ENCODE measurements at regions not wholly inside any gene's neighbourhood (a gene's known extent, or its start where the extent isn't known, plus 50 kb on each side); places are given as distances from the start of the nearest gene placed in this dataset.
A peak's percentile ranks its signal among the peaks of the same experiment; 100 is the strongest.

DNA sequence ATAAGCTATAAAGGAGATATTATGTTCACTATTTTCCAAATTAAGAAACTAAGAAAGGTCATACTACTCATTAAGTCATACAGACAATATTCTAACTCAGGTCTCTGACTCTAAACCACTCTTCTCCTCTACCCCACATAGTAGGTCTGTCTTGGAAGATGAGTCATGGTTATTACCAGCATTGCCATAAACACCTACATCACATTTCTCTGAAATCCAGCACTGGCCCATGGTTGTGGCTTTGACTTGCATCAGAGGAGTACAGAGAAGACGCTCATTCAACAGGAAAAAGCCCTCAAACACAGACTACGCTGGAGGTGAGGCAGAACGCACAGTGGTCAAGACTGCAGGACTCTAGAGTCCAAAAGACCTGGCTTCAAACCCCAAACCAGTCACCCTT is 476.8 kb downstream of the COG6 start:
- peaks cover 43% of the 10 kb centered on the region for H3K4me1 Mint-ChIP-seq
- H3K27ac Mint-ChIP-seq = peak overlapping the region; percentile 78
- H3K9me3 Mint-ChIP-seq = peaks cover 23% of the 10 kb centered on the region
- H3K27me3 Mint-ChIP-seq = no peaks in the 10 kb centered on the region
- H3K4me3 Mint-ChIP-seq = no peak overlapping the region
- intact Hi-C loops (cut with micrococcal nuclease) = loop anchor here (1.0 kb wide), 2 partner anchors 30 to 57 kb away; no protein-coding TSS in a partner anchor
- DNase-seq = peak; percentile 85
- H3K36me3 Mint-ChIP-seq (ENCODE audit: low read depth) = peaks cover 24% of the 10 kb centered on the region

- Mint-ChIP-seq H3K4me1 (peaks cover 19% of the 10 kb centered on the region), H3K36me3 (ENCODE audit: low read depth) (peaks cover under 1% of the 10 kb centered on the region), H3K27ac (no peak overlapping the region), H3K27me3 (no peaks in the 10 kb centered on the region), H3K4me3 (no peak overlapping the region), H3K9me3 (peaks cover 19% of the 10 kb centered on the region)
- no peak for DNase-seq
- intact Hi-C loops (cut with micrococcal nuclease) = no loop called here
Observed at GRCh38 chr13:40136896-40137295, 481.4 kb downstream of the COG6 start.

DNA sequence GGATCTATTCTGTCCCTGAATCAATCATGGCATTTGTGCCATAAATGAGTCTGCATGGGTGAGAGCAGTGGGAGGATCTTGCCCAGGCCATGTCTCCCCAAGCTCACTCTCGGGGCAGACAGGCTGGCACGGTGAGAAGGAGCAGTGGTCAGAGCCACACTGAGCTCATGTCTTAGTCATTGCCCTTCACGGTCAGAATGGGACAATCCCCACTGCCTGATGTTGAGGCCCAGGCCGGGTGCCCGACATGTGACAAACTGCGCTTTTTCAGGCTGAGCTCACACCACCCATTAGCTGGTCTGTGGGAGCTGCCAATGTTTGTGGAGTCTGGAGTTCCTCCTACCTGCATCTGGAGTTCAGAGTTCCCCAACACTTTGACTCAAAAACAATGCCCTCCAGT is 481.9 kb downstream of the COG6 start:
- intact Hi-C loops (cut with micrococcal nuclease) = no loop called here
- Mint-ChIP-seq H3K4me1 (peaks cover 15% of the 10 kb centered on the region), H3K36me3 (ENCODE audit: low read depth) (no peaks in the 10 kb centered on the region), H3K27me3 (no peaks in the 10 kb centered on the region), H3K4me3 (no peak overlapping the region), H3K9me3 (peaks cover 14% of the 10 kb centered on the region), H3K27ac (no peak overlapping the region)
- DNase-seq = no peak

- intact Hi-C loops (cut with micrococcal nuclease) = no loop called here
- peaks cover 13% of the 10 kb centered on the region for H3K9me3 Mint-ChIP-seq
- no peak overlapping the region for H3K4me3 Mint-ChIP-seq
- DNase-seq = no peak
- H3K4me1 Mint-ChIP-seq = peaks cover 14% of the 10 kb centered on the region
- H3K27me3 Mint-ChIP-seq = no peaks in the 10 kb centered on the region
- no peaks in the 10 kb centered on the region for H3K36me3 Mint-ChIP-seq (ENCODE audit: low read depth)
- no peak overlapping the region for H3K27ac Mint-ChIP-seq
Observed at GRCh38 chr13:40139896-40140520, 484.5 kb downstream of the COG6 start.

GRCh38 chr13:40141859-40142555 is 486.5 kb downstream of the COG6 start:
- Mint-ChIP-seq H3K27me3 (no peaks in the 10 kb centered on the region), H3K9me3 (peaks cover 3% of the 10 kb centered on the region), H3K27ac (no peak overlapping the region), H3K4me1 (peaks cover 29% of the 10 kb centered on the region), H3K36me3 (ENCODE audit: low read depth) (no peaks in the 10 kb centered on the region), H3K4me3 (no peak overlapping the region)
- no peak for DNase-seq
- intact Hi-C loops (cut with micrococcal nuclease) = no loop called here

- no peaks in the 10 kb centered on the region for H3K36me3 Mint-ChIP-seq (ENCODE audit: low read depth)
- no peak for DNase-seq
- intact Hi-C loops (cut with micrococcal nuclease) = no loop called here
- no peaks in the 10 kb centered on the region for H3K9me3 Mint-ChIP-seq
- H3K4me1 Mint-ChIP-seq = peaks cover 35% of the 10 kb centered on the region
- no peak overlapping the region for H3K27ac Mint-ChIP-seq
- no peaks in the 10 kb centered on the region for H3K27me3 Mint-ChIP-seq
- H3K4me3 Mint-ChIP-seq = no peak overlapping the region
Observed at GRCh38 chr13:40143106-40143505, 487.6 kb downstream of the COG6 start.

DNA sequence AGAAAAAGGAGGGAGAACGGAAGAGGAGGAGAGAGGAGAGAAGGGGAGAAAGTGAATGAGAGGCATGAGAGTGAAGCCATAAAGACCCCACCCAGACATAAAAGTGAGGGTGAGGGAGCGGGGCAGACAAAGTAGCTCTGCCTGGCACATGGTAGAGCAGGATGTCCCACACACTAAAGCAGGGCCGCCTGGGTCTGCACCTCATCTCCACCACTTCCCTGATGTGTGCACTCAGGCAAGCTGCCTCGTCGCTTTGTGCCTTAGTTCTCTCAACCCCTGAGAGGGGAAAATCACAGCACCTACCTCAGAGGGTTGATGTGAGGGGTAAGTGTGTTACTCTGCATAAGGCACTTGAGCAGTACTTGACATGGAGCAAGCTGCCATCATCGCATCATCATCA is 488.1 kb downstream of the COG6 start:
- H3K27ac Mint-ChIP-seq = no peak overlapping the region
- DNase-seq = no peak

DNA sequence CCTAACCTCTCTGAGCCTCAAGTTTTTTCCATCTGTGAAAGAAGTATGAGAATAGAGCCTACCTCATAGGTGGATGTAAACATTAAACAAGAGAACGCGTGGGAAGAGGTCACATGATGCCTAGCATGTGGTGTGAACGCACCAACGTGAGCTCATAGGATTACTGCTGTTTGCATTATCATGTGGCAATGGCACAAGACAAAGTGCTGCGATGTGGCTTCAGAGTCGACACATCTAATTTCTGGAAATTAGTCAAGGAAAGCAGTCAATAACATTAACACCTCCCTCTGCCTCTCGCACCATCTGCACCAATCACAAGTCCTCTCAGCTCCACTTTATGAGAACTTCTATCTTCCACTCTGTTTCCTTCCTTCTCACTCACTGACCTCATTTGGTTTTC is 489.7 kb downstream of the COG6 start:
- Mint-ChIP-seq H3K27me3 (no peaks in the 10 kb centered on the region), H3K36me3 (ENCODE audit: low read depth) (no peaks in the 10 kb centered on the region), H3K27ac (peak overlapping the region; percentile 3), H3K4me1 (peaks cover 49% of the 10 kb centered on the region), H3K9me3 (no peaks in the 10 kb centered on the region), H3K4me3 (no peak overlapping the region)
- intact Hi-C loops (cut with micrococcal nuclease) = loop anchor here (1.0 to 5.0 kb wide), 2 partner anchors 77 to 119 kb away; no protein-coding TSS in a partner anchor
- DNase-seq = peak; percentile 62

More for the DNA sequence above, 488.1 kb downstream of the COG6 start:
- H3K36me3 Mint-ChIP-seq (ENCODE audit: low read depth) = no peaks in the 10 kb centered on the region
- no peaks in the 10 kb centered on the region for H3K9me3 Mint-ChIP-seq
- no peaks in the 10 kb centered on the region for H3K27me3 Mint-ChIP-seq
- peaks cover 39% of the 10 kb centered on the region for H3K4me1 Mint-ChIP-seq
- no peak overlapping the region for H3K4me3 Mint-ChIP-seq
- intact Hi-C loops (cut with micrococcal nuclease) = no loop called here

DNA sequence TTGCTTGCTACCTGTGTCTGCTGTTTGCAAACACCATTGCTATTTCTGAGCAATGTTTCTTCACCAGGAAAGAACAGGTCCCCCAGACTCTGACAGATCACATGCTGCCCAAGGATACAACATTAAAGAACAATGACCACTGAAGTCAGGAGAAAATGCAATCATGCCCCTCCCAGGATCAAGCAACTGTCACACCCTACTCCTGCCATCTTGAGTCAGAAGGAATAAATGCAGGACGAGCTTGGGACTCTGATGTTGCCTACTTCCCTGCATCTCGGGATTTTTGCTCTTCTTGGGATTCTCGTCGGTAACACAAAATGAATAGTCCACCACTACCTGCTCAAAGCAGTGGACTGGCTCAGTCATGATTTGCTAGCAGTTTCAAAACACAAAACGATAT is 490.6 kb downstream of the COG6 start:
- no peaks in the 10 kb centered on the region for H3K36me3 Mint-ChIP-seq (ENCODE audit: low read depth)
- no peaks in the 10 kb centered on the region for H3K9me3 Mint-ChIP-seq
- no peak overlapping the region for H3K27ac Mint-ChIP-seq
- intact Hi-C loops (cut with micrococcal nuclease) = loop anchor here (5.0 kb wide), 1 partner anchor 76 kb away; no protein-coding TSS in a partner anchor
- no peak overlapping the region for H3K4me3 Mint-ChIP-seq
- no peaks in the 10 kb centered on the region for H3K27me3 Mint-ChIP-seq
- peaks cover 49% of the 10 kb centered on the region for H3K4me1 Mint-ChIP-seq
- no peak for DNase-seq

DNA sequence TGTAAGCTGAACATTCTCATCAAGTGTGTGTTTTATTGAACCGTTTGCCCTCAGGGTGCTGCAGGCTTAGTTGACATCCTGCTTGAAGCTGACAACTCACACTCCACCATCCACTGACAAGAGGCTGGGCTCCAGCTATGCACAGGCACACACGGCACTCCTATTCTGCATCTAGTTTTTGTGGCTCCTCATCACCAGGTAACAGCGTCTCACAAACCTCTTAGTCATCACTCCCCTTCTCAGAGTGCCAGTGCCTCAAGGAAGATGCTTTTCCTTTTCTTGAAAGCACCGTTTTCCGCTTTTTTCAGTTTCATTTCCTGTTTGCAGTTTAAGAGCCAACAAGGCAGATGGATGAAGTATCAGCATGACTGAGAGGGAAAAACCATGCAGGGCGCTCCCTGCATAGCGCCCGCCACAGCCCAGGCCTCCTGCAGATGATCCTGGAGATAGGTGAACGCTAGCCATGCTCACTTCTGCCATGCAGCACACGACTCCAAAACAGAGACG is 491.2 kb downstream of the COG6 start:
- H3K27ac Mint-ChIP-seq = peak overlapping the region; percentile 22
- peaks cover 1% of the 10 kb centered on the region for H3K9me3 Mint-ChIP-seq
- intact Hi-C loops (cut with micrococcal nuclease) = loop anchor here (5.0 kb wide), 1 partner anchor 76 kb away; no protein-coding TSS in a partner anchor

GRCh38 chr13:40148101-40148500 is 492.6 kb downstream of the COG6 start:
- H3K4me3 Mint-ChIP-seq = peak overlapping the region; percentile 8
- DNase-seq = peak; percentile 67
- H3K4me1 Mint-ChIP-seq = peaks cover 51% of the 10 kb centered on the region
- intact Hi-C loops (cut with micrococcal nuclease) = loop anchor here (2.0 to 5.0 kb wide), 3 partner anchors 41 to 74 kb away; no protein-coding TSS in a partner anchor
- H3K9me3 Mint-ChIP-seq = peaks cover 4% of the 10 kb centered on the region
- no peaks in the 10 kb centered on the region for H3K36me3 Mint-ChIP-seq (ENCODE audit: low read depth)
- H3K27ac Mint-ChIP-seq = peak overlapping the region; percentile 67
- H3K27me3 Mint-ChIP-seq = no peaks in the 10 kb centered on the region

More for the DNA sequence above, 491.2 kb downstream of the COG6 start:
- Mint-ChIP-seq H3K4me1 (peaks cover 49% of the 10 kb centered on the region), H3K36me3 (ENCODE audit: low read depth) (no peaks in the 10 kb centered on the region), H3K27me3 (no peaks in the 10 kb centered on the region), H3K4me3 (no peak overlapping the region)
- DNase-seq = peak; percentile 77

- Mint-ChIP-seq H3K4me3 (no peak overlapping the region), H3K27ac (no peak overlapping the region), H3K9me3 (peaks cover 4% of the 10 kb centered on the region), H3K4me1 (peaks cover 51% of the 10 kb centered on the region), H3K27me3 (no peaks in the 10 kb centered on the region), H3K36me3 (ENCODE audit: low read depth) (no peaks in the 10 kb centered on the region)
- intact Hi-C loops (cut with micrococcal nuclease) = loop anchor here (2.0 to 5.0 kb wide), 3 partner anchors 40 to 74 kb away; no protein-coding TSS in a partner anchor
- DNase-seq = no peak
Observed at GRCh38 chr13:40148742-40149141, 493.3 kb downstream of the COG6 start.

DNA sequence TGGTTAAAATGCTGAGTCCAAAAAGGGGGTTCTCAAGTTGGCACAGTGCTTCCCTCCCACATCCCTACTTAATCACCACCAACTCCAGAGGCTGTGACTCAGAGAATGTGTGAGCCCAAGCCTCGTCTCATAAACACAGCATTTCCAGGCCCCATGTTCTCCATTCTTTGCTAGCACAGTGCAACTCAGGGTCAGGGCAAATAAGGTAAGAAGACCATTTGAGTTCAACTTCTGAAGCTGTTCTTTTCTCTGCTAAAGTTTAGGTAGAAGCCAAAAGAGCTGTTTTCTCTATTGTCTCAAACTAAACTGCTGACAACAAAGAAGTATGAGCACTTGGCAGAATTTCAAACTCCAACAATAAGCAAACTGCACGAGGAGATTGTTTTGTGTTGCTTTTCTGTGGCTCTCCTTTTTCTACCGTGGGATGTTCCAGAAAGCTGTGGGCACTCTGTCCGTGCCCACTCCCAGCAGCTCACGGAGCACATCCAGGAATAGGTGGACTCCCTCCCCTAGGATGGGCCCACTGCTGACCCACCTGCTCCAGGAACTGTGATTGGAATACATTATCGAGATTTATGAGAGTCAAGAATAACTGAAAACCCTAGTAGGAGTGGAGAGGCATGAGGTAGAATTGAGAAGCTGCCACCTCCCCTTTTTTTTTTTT is 494.3 kb downstream of the COG6 start:
- Mint-ChIP-seq H3K36me3 (ENCODE audit: low read depth) (no peaks in the 10 kb centered on the region), H3K9me3 (peaks cover 4% of the 10 kb centered on the region), H3K4me1 (peaks cover 49% of the 10 kb centered on the region), H3K27me3 (no peaks in the 10 kb centered on the region), H3K27ac (peak overlapping the region; percentile 42), H3K4me3 (no peak overlapping the region)
- DNase-seq = no peak
- intact Hi-C loops (cut with micrococcal nuclease) = loop anchor here (2.0 to 5.0 kb wide), 3 partner anchors 39 to 73 kb away; no protein-coding TSS in a partner anchor

DNA sequence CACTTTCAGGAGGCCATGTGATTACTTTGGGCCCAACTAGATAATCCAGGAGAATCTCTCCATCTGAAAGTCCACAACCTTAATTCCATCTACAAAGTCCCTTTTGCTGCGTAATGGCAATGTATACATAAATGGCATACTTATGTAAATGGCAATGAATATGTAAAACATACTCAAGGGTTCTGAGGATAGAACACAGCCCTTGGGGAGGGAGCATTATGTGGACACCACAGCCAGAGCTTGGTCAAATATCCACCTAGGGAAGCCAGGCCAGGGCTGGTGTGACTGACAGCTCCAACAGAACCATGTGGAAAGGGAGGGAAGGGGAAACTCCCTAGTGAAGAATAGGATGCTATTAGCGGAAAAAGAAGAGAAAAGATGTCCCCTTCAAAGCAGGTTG is 496.2 kb downstream of the COG6 start:
- Mint-ChIP-seq H3K27me3 (no peaks in the 10 kb centered on the region), H3K4me1 (peaks cover 37% of the 10 kb centered on the region), H3K4me3 (no peak overlapping the region), H3K9me3 (peaks cover 4% of the 10 kb centered on the region), H3K27ac (no peak overlapping the region), H3K36me3 (ENCODE audit: low read depth) (no peaks in the 10 kb centered on the region)
- DNase-seq = no peak
- intact Hi-C loops (cut with micrococcal nuclease) = no loop called here

Measured in activated CD4-positive, alpha-beta T cell treated with anti-CD3 and anti-CD28 coated beads, Interleukin-2, amount 10 ng/mL, durations not matched to agents 24 days and 14 days (primary cell).